22Rv1 (cell line): ENCODE measurements at regions not wholly inside any gene's neighbourhood (a gene's known extent, or its start where the extent isn't known, plus 50 kb on each side); places are given as distances from the start of the nearest gene placed in this dataset.

Experiments used
- H3K27ac ChIP-seq: fragments of 450-650 bp; 2 replicates; pipeline ENCODE4 v1.5.1; 2017
- ZFX ChIP-seq: fragments of 450-650 bp; IDR thresholded peaks from 2 replicates; pipeline ENCODE4 v1.6.1; 2017; ENCODE audit warnings: antibody characterized with exemption, borderline replicate concordance
- TF ChIP-seq, protein P1 (sequence below): fragments of 450-650 bp; IDR thresholded peaks from 2 replicates; pipeline ENCODE4 v1.5.1; 2017; ENCODE audit warnings: mild to moderate bottlenecking

DNA sequence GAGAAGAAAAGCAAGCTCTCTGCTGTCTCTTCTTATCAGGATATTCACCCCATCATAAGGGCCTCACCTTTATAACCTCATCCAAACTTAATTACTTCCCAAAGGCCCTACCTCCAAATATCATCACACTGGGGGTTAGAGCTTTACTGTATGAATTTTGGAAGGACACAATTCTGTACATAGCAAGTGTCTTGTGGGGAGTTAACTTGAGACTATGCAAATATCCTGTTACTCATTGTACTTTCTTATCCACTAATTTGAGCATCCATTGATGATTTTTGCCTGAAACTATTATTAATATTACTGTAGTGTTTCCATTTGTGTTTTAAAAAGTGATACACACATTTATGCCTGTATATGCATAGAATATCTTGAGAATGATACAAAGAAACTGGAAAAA is 129.1 kb upstream of the IVNS1ABP start:
- TF ChIP-seq ZFX: no peak
- TF ChIP-seq, protein P1, sequence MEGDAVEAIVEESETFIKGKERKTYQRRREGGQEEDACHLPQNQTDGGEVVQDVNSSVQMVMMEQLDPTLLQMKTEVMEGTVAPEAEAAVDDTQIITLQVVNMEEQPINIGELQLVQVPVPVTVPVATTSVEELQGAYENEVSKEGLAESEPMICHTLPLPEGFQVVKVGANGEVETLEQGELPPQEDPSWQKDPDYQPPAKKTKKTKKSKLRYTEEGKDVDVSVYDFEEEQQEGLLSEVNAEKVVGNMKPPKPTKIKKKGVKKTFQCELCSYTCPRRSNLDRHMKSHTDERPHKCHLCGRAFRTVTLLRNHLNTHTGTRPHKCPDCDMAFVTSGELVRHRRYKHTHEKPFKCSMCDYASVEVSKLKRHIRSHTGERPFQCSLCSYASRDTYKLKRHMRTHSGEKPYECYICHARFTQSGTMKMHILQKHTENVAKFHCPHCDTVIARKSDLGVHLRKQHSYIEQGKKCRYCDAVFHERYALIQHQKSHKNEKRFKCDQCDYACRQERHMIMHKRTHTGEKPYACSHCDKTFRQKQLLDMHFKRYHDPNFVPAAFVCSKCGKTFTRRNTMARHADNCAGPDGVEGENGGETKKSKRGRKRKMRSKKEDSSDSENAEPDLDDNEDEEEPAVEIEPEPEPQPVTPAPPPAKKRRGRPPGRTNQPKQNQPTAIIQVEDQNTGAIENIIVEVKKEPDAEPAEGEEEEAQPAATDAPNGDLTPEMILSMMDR: no peak
- H3K27ac ChIP-seq: no peak overlapping the region

DNA sequence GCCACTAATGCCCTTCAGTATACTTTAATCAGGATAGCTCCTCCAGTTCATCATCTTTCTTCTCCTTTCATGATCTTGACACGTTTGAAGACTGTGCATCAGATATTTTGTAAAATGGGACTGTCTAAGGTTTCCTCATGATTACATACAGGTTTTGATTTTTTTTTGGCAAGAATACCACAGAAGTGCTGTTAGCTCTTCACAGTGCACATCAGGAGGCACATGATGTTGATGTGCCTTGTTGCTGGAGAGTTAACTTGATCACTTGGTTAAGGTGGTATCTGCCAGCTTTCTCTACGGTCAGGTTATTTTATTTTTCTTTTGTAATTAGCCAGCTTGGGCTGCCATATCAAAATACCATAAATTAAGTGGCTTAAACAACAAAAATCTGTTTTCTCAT is 128.6 kb upstream of the IVNS1ABP start:
- no peak overlapping the region for H3K27ac ChIP-seq
- TF ChIP-seq ZFX: no peak
- TF ChIP-seq, protein P1: no peak

DNA sequence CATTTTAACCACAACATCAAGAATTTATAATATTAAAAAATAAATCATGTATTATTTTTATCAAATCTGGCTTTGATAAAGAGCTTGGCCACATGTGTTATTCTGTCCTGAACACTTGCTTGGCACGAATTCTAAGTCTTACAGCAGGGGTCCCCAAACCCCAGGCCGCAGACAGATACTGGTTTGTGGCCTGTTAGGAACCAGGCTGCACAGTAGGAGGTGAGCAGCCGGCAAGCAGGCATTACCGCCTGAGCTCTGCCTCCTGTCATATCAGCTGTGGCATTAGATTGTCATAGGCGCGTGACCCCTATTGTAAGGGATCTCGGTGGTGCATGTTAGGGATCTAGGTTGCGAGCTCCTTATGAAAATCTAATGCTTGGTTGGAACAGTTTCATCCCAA is 127.6 kb upstream of the IVNS1ABP start:
- H3K27ac ChIP-seq: no peak overlapping the region
- no peak for TF ChIP-seq ZFX
- TF ChIP-seq, protein P1: no peak

DNA sequence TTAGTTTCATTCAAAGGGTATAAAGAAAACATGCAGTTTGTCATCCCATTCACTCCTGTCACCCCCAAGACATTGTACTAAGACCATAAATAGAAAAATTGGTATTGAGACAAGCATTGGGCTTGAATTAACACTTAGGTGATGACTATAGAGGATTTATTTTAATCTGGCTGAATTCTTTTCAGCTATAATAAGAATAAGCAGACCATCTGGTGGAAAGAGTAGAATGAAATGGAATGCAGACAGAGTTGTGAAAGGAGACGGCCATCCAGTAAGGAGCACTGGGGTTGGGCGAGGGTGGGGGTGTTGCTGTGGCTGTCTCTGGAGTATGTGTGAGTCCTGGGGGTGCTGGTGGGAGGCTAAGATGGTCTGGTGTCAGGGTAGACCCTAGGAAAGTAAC is 125.0 kb upstream of the IVNS1ABP start:
- no peak overlapping the region for H3K27ac ChIP-seq
- TF ChIP-seq ZFX: no peak
- TF ChIP-seq, protein P1: no peak

DNA sequence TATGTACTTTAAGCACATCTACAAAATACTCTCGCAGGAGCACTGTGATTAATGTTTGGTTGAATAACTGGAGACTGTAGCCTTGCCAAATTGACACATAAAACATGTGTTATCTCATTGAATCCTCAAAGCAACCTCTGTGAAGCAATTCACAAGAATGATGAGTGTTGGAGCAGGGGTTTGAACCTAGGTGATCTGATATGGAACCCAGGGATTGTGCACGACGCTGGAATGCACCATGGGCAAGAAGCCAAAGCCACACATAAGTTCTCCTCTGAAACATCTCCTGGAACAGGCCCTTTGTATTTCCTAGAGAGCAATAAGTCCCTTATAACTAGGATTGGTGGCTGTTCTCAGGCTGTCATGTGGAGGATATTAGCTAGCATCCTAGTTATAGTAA is 124.6 kb upstream of the IVNS1ABP start:
- TF ChIP-seq ZFX: no peak
- TF ChIP-seq, protein P1: no peak
- no peak overlapping the region for H3K27ac ChIP-seq

DNA sequence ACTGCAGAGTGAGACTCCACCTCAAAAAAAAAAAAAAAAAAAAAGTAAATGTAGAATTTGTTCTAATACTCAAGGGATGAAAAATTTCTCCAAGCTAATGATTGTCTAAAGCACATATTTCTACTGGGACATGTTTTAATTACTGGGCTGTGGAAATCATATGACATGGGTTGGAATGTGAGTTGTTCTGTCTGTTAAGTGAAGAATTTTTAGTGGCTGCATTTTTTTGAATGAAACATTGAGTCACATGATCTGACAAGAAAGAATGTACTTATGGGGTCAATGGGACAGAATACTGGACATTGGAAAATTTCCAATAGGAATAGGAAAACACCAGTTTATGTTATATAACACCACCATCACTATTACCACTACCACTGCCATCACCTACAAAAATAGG is 123.8 kb upstream of the IVNS1ABP start:
- no peak for TF ChIP-seq ZFX
- TF ChIP-seq, protein P1: no peak
- H3K27ac ChIP-seq: no peak overlapping the region

DNA sequence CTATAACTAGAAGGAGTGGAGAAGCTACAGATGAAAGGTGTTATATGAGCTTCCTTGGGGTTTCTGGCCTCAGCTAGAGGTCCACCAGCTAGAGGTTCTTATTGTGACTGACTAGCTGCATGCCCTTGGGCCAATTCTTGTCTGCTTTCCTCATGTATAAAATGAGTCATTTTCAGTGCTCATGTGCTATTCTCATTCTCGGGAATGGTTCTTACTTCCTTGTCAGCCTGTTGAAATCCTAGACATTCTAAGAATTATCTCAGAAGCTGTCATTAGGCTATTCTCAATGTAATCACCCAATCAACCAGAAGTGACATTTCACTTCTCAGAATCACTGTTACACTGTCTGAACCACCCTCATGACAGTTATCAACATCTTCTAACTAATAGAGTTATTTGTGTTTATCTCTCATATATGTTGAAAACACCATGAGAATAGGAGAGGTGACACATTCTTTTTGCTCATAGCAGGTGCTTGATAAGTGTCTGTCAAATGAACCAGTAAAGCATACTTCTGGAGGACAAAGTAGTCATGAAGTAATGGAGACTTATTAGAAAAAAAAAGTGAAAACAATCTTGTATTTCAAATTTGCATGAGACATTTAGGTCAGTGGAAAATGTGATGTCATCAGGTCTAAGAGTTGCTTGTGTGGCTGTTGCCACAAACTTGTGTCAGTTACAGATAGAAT is 122.8 kb upstream of the IVNS1ABP start:
- H3K27ac ChIP-seq: no peak overlapping the region
- TF ChIP-seq, protein P1: no peak
- TF ChIP-seq ZFX: no peak
